MM.1S (cell line): ENCODE measurements at regions not wholly inside any gene's neighbourhood (a gene's known extent, or its start where the extent isn't known, plus 50 kb on each side); places are given as distances from the start of the nearest gene placed in this dataset.

ENCODE experiments used
- DNase-seq: peaks from one replicate; pipeline ENCODE4 v3.0.0-alpha.2; 2015
- H2AFZ ChIP-seq: fragments of 300-600 bp; sonication (generic); 2 replicates; pipeline ENCODE4 v1.6.0; 2016; ENCODE audit warnings: antibody characterized with exemption, low read length
- H3F3A ChIP-seq: fragments of 300-600 bp; sonication (generic); 2 replicates; pipeline ENCODE4 v1.6.1; 2016; ENCODE audit warnings: mild to moderate bottlenecking, antibody characterized with exemption, low read length, moderate library complexity, mixed read lengths; ENCODE audit not compliant: insufficient read depth
- H3K27ac ChIP-seq: fragments of 300-600 bp; sonication (generic); 2 replicates; pipeline ENCODE4 v1.5.1; 2016; ENCODE audit warnings: mild to moderate bottlenecking, low read length
- H3K27me3 ChIP-seq: fragments of 300-600 bp; sonication (generic); replicated peaks from 2 replicates; pipeline ENCODE4 v1.6.0; 2016; ENCODE audit warnings: low read length; ENCODE audit not compliant: insufficient read depth
- H3K36me3 ChIP-seq: fragments of 300-600 bp; sonication (generic); replicated peaks from 2 replicates; pipeline ENCODE4 v1.6.1; 2016; ENCODE audit warnings: mild to moderate bottlenecking, low read length, mixed read lengths; ENCODE audit not compliant: insufficient read depth
- H3K4me1 ChIP-seq: fragments of 300-600 bp; sonication (generic); 2 replicates; pipeline ENCODE4 v1.6.1; 2016; ENCODE audit warnings: low read length, mixed read lengths
- H3K4me2 ChIP-seq: fragments of 300-600 bp; sonication (generic); 2 replicates; pipeline ENCODE4 v1.6.0; 2016; ENCODE audit warnings: low read depth, low read length
- H3K4me3 ChIP-seq: fragments of 300-600 bp; sonication (generic); 2 replicates; pipeline ENCODE4 v1.5.1; 2016; ENCODE audit warnings: low read length, mixed read lengths
- H3K79me2 ChIP-seq: fragments of 300-600 bp; sonication (generic); 2 replicates; pipeline ENCODE4 v1.6.1; 2016; ENCODE audit warnings: mixed run types, low read length, mixed read lengths
- H3K9ac ChIP-seq: fragments of 300-600 bp; sonication (generic); 2 replicates; pipeline ENCODE4 v1.6.1; 2016; ENCODE audit warnings: low read length, mixed read lengths
- H3K9me2 ChIP-seq: fragments of 300-600 bp; sonication (generic); replicated peaks from 2 replicates; pipeline ENCODE4 v1.6.1; 2016; ENCODE audit warnings: mild to moderate bottlenecking, low read length, mixed read lengths; ENCODE audit not compliant: insufficient read depth
- H3K9me3 ChIP-seq: fragments of 300-600 bp; sonication (generic); replicated peaks from 2 replicates; pipeline ENCODE4 v1.6.1; 2016; ENCODE audit warnings: mild to moderate bottlenecking, low read length, mixed read lengths; ENCODE audit not compliant: insufficient read depth
- H4K20me1 ChIP-seq: fragments of 300-600 bp; sonication (generic); 2 replicates; pipeline ENCODE4 v1.6.1; 2016; ENCODE audit warnings: mild to moderate bottlenecking, low read length, moderate library complexity, mixed read lengths; ENCODE audit not compliant: insufficient read depth
- EZH2 ChIP-seq: fragments of 300-600 bp; sonication (generic); optimal IDR thresholded peaks from 2 replicates; pipeline ENCODE3; 2017; ENCODE audit warnings: low read depth, mild to moderate bottlenecking, antibody characterized with exemption, low read length, mixed read lengths
- EZH2phosphoT487 ChIP-seq: fragments of 300-600 bp; sonication (generic); IDR thresholded peaks from 2 replicates; pipeline ENCODE4 v1.6.1; 2018; ENCODE audit warnings: antibody characterized with exemption, low read length
- TF ChIP-seq, protein P1 (sequence below): fragments of 300-600 bp; sonication (generic); IDR thresholded peaks from 2 replicates; pipeline ENCODE4 v1.5.1; 2016; ENCODE audit warnings: antibody characterized with exemption, low read length, mixed read lengths

DNA sequence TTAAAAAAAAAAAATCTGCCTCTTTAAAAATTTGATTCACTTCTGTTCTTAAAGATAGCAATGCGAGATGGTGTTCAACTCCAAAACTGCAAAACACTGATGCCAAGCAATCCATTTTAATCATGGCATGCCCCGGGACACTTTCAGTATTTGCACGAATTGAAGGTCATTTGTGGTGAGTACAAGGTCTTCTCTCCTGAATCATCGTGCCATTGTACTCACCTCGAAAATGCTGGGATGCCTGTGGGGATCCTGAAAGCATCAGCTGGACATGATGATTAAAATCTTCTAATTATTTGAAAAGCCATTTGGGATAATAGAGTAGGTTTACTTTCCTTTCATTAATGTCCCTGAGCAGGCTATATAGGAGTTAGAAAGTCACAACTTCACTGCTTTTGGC lies 125.1 kb upstream of the NRP1 start:
- H4K20me1 ChIP-seq: no peaks in the 10 kb centered on the region
- no peak overlapping the region for H3K27ac ChIP-seq
- no peaks in the 10 kb centered on the region for H3K79me2 ChIP-seq
- TF ChIP-seq EZH2phosphoT487: no peak
- TF ChIP-seq, protein P1, sequence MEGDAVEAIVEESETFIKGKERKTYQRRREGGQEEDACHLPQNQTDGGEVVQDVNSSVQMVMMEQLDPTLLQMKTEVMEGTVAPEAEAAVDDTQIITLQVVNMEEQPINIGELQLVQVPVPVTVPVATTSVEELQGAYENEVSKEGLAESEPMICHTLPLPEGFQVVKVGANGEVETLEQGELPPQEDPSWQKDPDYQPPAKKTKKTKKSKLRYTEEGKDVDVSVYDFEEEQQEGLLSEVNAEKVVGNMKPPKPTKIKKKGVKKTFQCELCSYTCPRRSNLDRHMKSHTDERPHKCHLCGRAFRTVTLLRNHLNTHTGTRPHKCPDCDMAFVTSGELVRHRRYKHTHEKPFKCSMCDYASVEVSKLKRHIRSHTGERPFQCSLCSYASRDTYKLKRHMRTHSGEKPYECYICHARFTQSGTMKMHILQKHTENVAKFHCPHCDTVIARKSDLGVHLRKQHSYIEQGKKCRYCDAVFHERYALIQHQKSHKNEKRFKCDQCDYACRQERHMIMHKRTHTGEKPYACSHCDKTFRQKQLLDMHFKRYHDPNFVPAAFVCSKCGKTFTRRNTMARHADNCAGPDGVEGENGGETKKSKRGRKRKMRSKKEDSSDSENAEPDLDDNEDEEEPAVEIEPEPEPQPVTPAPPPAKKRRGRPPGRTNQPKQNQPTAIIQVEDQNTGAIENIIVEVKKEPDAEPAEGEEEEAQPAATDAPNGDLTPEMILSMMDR: no peak
- TF ChIP-seq EZH2: no peak
- H3K36me3 ChIP-seq: no peaks in the 10 kb centered on the region
- no peaks in the 10 kb centered on the region for H3K4me1 ChIP-seq
- no peaks in the 10 kb centered on the region for H3F3A ChIP-seq
- no peak overlapping the region for H3K4me2 ChIP-seq
- no peak overlapping the region for H3K4me3 ChIP-seq
- H3K9me3 ChIP-seq: no peaks in the 10 kb centered on the region
- no peak overlapping the region for H2AFZ ChIP-seq
- no peak for DNase-seq
- H3K9me2 ChIP-seq: no peaks in the 10 kb centered on the region
- H3K9ac ChIP-seq: no peak overlapping the region
- no peaks in the 10 kb centered on the region for H3K27me3 ChIP-seq

DNA sequence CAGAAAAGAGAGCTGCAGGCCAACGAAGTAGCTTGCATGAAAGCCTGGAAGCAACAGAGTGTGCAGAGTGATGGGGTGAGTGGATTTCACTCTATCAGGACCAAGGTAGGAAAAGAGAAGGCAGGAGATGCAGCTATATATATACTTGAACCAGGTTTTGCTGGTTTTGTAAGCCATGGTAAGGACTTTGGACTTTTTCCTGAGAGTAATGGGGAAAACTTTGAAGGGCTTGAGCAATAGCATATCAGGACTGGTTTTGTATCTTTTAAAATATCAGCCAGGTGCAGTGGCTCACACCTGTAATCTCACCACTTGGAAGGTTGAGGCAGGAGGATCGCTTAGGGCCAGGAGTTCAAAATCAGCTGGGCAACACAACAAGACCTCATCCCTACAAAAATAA lies 120.6 kb upstream of the NRP1 start:
- Histone ChIP-seq H3K9ac (no peak overlapping the region), H3K4me3 (no peak overlapping the region), H3K4me2 (no peak overlapping the region), H2AFZ (no peak overlapping the region), H3K36me3 (no peaks in the 10 kb centered on the region), H3K9me2 (no peaks in the 10 kb centered on the region), H4K20me1 (no peaks in the 10 kb centered on the region), H3K27me3 (no peaks in the 10 kb centered on the region), H3F3A (no peaks in the 10 kb centered on the region), H3K9me3 (no peaks in the 10 kb centered on the region), H3K4me1 (no peaks in the 10 kb centered on the region), H3K79me2 (no peaks in the 10 kb centered on the region), H3K27ac (no peak overlapping the region)
- no peak for DNase-seq
- TF ChIP-seq EZH2: no peak
- no peak for TF ChIP-seq EZH2phosphoT487
- TF ChIP-seq, protein P1: no peak

DNA sequence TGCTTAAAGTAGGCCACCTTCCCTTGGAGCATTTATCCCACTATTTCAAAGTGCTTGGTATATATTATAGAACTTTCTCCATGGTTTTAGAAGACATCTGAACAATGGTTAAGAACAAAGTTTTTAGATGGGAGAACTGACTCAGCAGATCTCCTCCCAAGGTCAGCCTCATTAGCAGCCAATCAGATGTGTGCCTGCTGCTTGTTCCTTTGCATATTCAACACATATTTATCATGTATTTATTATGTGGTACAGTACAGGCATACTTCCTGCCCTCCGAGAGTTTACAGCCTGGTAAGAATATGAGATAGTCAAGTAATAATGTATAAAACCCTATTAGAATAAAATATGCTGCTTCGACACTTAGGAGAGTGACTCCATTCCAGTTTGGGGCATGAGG lies 120.1 kb upstream of the NRP1 start:
- H3K4me3 ChIP-seq: no peak overlapping the region
- H3K4me2 ChIP-seq: no peak overlapping the region
- no peaks in the 10 kb centered on the region for H3K4me1 ChIP-seq
- H3K27ac ChIP-seq: no peak overlapping the region
- H4K20me1 ChIP-seq: no peaks in the 10 kb centered on the region
- H2AFZ ChIP-seq: no peak overlapping the region
- no peaks in the 10 kb centered on the region for H3F3A ChIP-seq
- no peaks in the 10 kb centered on the region for H3K36me3 ChIP-seq
- DNase-seq: no peak
- H3K9me2 ChIP-seq: no peaks in the 10 kb centered on the region
- H3K79me2 ChIP-seq: no peaks in the 10 kb centered on the region
- TF ChIP-seq EZH2phosphoT487: no peak
- no peaks in the 10 kb centered on the region for H3K27me3 ChIP-seq
- H3K9ac ChIP-seq: no peak overlapping the region
- H3K9me3 ChIP-seq: no peaks in the 10 kb centered on the region

- no peak overlapping the region for H3K4me2 ChIP-seq
- no peak overlapping the region for H3K9ac ChIP-seq
- H3F3A ChIP-seq: no peaks in the 10 kb centered on the region
These were observed 118.9 kb upstream of the NRP1 start for GRCh38 chr10:33453081-33454025.

More at GRCh38 chr10:33453081-33454025, 118.9 kb upstream of the NRP1 start:
- Histone ChIP-seq H2AFZ (no peak overlapping the region), H3K4me3 (no peak overlapping the region), H3K9me3 (no peaks in the 10 kb centered on the region), H3K36me3 (no peaks in the 10 kb centered on the region), H3K4me1 (no peaks in the 10 kb centered on the region), H4K20me1 (no peaks in the 10 kb centered on the region), H3K9me2 (no peaks in the 10 kb centered on the region), H3K79me2 (no peaks in the 10 kb centered on the region), H3K27ac (no peak overlapping the region), H3K27me3 (no peaks in the 10 kb centered on the region)
- no peak for DNase-seq
- TF ChIP-seq, protein P1: no peak
- TF ChIP-seq EZH2phosphoT487 (no peak), EZH2 (no peak)
